ENCODE measurements at regions not wholly inside any gene's neighbourhood (a gene's known extent, or its start where the extent isn't known, plus 50 kb on each side); places are given as distances from the start of the nearest gene placed in this dataset.

- no peak for DNase-seq
Measured at GRCh38 chr6:108780784-108781183, 67.4 kb upstream of the ARMC2 start.

- DNase-seq: no peak
Measured at GRCh38 chr6:108781419-108782100, 66.7 kb upstream of the ARMC2 start.

- peak; percentile 91 for DNase-seq
Measured at GRCh38 chr6:108782179-108783041, 65.8 kb upstream of the ARMC2 start.

- no peak for DNase-seq
Measured at GRCh38 chr6:108785653-108786052, 62.6 kb upstream of the ARMC2 start.

- no peak for DNase-seq
Measured at GRCh38 chr6:108788416-108788815, 59.8 kb upstream of the ARMC2 start.

GRCh38 chr6:108789475-108789874, 58.7 kb upstream of the ARMC2 start:
- DNase-seq: no peak

GRCh38 chr6:108791700-108792099, 56.5 kb upstream of the ARMC2 start:
- DNase-seq: no peak

GRCh38 chr6:108793516-108794251, 54.5 kb upstream of the ARMC2 start:
- no peak for DNase-seq

GRCh38 chr6:108795122-108795521, 53.1 kb upstream of the ARMC2 start:
- no peak for DNase-seq

GRCh38 chr6:108795814-108796213, 52.4 kb upstream of the ARMC2 start:
- DNase-seq: no peak

- DNase-seq: no peak
Measured at GRCh38 chr6:108796875-108797274, 51.3 kb upstream of the ARMC2 start.

GRCh38 chr6:108797951-108798669, 50.1 kb upstream of the ARMC2 start:
- DNase-seq: no peak

All from activated effector memory CD4-positive, alpha-beta T cell treated with anti-CD3 and anti-CD28 coated beads, Interleukin-2, amount 50 U/mL, for 16 hours (primary cell).